Hindlimb muscle (tissue), 1 donor: ENCODE measurements at regions not wholly inside any gene's neighbourhood (a gene's known extent, or its start where the extent isn't known, plus 50 kb on each side); places are given as distances from the start of the nearest gene placed in this dataset.
A peak's percentile ranks its signal among the peaks of the same experiment; 100 is the strongest.

Source experiments
- DNase-seq: peaks from one replicate; pipeline ENCODE4 v3.0.0-alpha.2; 2013

GRCh38 chr5:96595300-96596090 is 66.7 kb upstream of the CAST start:
- no peak for DNase-seq

GRCh38 chr5:96597438-96598020 is 64.6 kb upstream of the CAST start:
- DNase-seq: no peak

GRCh38 chr5:96601200-96601599 is 61.0 kb upstream of the CAST start:
- DNase-seq: no peak

GRCh38 chr5:96601715-96602244 is 60.4 kb upstream of the CAST start:
- DNase-seq: peak; percentile 36

- DNase-seq: no peak
These were observed 59.4 kb upstream of the CAST start for GRCh38 chr5:96602776-96603175.

DNA sequence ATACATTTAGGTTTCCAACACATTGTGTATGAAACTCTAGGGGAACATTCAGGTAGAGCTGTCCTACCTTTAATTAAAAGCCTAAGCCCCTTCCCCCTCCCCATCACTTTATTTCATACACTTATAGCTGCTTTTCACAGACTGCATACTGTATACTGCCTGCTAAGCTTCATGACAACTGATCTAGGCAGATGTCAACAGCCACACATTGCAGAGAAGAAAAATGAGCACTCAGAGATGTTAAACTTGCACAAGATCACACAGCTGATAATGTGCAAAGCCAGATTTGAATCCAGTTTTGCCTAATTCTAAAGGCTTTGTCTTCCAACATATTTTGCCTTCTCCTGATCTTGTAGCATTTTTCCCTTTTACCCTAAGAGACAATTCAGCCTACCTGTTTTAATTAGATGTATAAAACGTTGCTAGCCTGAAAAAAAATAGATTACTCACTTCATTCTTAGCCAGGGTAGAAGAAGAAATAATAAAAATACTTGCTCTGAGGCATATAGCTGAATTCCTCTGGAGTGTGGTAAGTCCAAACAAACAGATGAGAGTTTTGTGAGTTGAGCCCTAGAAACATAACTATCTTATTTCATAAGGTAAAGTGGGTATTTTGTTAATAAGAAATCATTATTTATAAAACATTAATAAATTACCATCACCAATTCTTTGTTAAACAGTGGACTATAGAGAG is 56.9 kb upstream of the CAST start:
- no peak for DNase-seq

DNA sequence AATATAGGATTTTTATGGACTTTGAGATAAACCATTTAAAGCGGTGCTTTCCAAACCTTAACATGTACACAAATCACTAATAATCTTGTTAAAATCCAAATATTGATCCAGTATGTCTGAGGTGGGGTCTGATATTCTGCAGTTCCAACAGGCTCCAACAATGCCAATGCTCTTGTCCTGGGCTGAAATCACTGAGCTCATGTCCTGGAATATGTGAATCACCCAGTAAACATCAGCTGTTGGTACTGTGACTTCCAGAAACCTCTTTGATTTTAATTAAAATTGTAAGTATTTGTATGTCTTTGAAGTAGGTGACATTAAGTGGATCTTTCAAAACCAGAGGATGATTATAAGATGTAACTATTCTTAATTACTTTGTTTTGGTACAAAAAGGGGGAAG is 52.8 kb upstream of the CAST start:
- no peak for DNase-seq

GRCh38 chr5:96610747-96611146 is 51.4 kb upstream of the CAST start:
- DNase-seq: no peak

DNA sequence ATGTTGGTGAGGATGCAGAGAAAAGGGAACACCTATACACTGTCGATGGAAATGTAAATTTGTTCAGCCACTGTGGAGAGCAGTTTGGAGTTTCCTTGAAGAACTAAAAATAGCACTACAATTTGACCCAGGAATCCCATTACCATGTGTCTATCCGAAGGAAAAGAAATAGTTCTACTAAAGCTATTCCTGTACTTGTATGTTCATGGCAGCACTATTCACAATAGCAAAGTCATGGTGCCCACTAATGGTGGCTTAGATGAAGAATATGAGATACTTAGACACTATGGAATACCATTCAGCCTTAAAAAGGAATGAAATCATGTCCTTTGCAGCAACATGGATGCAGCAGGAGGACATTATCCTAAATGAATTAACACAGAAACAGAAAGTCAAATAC is 50.2 kb upstream of the CAST start:
- DNase-seq: no peak
